PC-3 (cell line): ENCODE measurements at regions not wholly inside any gene's neighbourhood (a gene's known extent, or its start where the extent isn't known, plus 50 kb on each side); places are given as distances from the start of the nearest gene placed in this dataset.

ENCODE experiments used
- ATAC-seq: fragments of 200-7000 bp; cut with Tn5 transposase; 2 replicates; pipeline ENCODE4 v1.9.1; 2020; ENCODE audit warnings: mild to moderate bottlenecking, moderate library complexity
- BruUV-seq: library from RNA; stranded (reverse); fragments of 400-500 nt; replicated peaks from 2 replicates; lab custom pipeline; 2021; lab: Mats Ljungman, UMichigan
- CTCF ChIA-PET: fragments of 300-600 bp; sonication (Branson Sonifier 250); formaldehyde crosslinking; loops from one replicate; lab custom pipeline; 2022; ENCODE audit warnings: antibody characterized with exemption; lab: Charles Lee
- POLR2A ChIA-PET: fragments of 300-600 bp; sonication (Branson Sonifier 250); formaldehyde crosslinking; loops from one replicate; lab custom pipeline; 2022; ENCODE audit warnings: antibody characterized with exemption; ENCODE audit not compliant: unreplicated experiment; lab: Charles Lee
- DNase-seq: peaks from one replicate; pipeline ENCODE4 v3.0.0-alpha.2; 2015
- H2AFZ ChIP-seq: fragments of 300-600 bp; sonication (generic); 2 replicates; pipeline ENCODE4 v1.6.0; 2016; ENCODE audit warnings: antibody characterized with exemption, low read length
- H3F3A ChIP-seq: fragments of 300-600 bp; sonication (generic); one replicate; pipeline ENCODE4 v1.6.0; 2017; ENCODE audit warnings: antibody characterized with exemption, low read length, control low read depth, mild to moderate bottlenecking; ENCODE audit not compliant: unreplicated experiment
- H3K27ac ChIP-seq: fragments of 300-600 bp; sonication (generic); 2 replicates; pipeline ENCODE4 v1.5.1; 2016; ENCODE audit warnings: mild to moderate bottlenecking, low read length
- H3K27me3 ChIP-seq: fragments of 300-600 bp; sonication (generic); 2 replicates; pipeline ENCODE4 v1.6.1; 2016; ENCODE audit warnings: low read length, mixed read lengths
- H3K36me3 ChIP-seq: fragments of 300-600 bp; sonication (generic); 2 replicates; pipeline ENCODE4 v1.6.1; 2016; ENCODE audit warnings: low read depth, mixed run types, low read length, mixed read lengths
- H3K4me1 ChIP-seq: fragments of 300-600 bp; sonication (generic); 2 replicates; pipeline ENCODE4 v1.5.1; 2016; ENCODE audit warnings: low read length; ENCODE audit not compliant: insufficient read depth
- H3K4me2 ChIP-seq: fragments of 300-600 bp; sonication (generic); 2 replicates; pipeline ENCODE4 v1.6.0; 2016; ENCODE audit warnings: low read length
- H3K4me3 ChIP-seq: fragments of 300-600 bp; sonication (generic); 2 replicates; pipeline ENCODE4 v1.5.1; 2016; ENCODE audit warnings: mild to moderate bottlenecking, low read length, mixed read lengths
- H3K79me2 ChIP-seq: fragments of 300-600 bp; sonication (generic); 2 replicates; pipeline ENCODE4 v1.6.1; 2017; ENCODE audit warnings: low read length, mixed read lengths
- H3K9ac ChIP-seq: fragments of 300-600 bp; sonication (generic); 2 replicates; pipeline ENCODE4 v1.6.0; 2016; ENCODE audit warnings: mild to moderate bottlenecking, low read length
- H3K9me2 ChIP-seq: fragments of 300-600 bp; sonication (generic); replicated peaks from 2 replicates; pipeline ENCODE4 v1.6.1; 2016; ENCODE audit warnings: mixed run types, low read length, mixed read lengths
- H3K9me3 ChIP-seq: fragments of 300-600 bp; sonication (generic); 2 replicates; pipeline ENCODE4 v1.6.1; 2016; ENCODE audit warnings: low read length, mixed read lengths
- H4K20me1 ChIP-seq: fragments of 300-600 bp; sonication (generic); 2 replicates; pipeline ENCODE4 v1.6.1; 2016; ENCODE audit warnings: low read length, mixed read lengths
- EZH2 ChIP-seq: fragments of 300-600 bp; sonication (generic); IDR thresholded peaks from one replicate; pipeline ENCODE4 v1.6.1; 2017; ENCODE audit warnings: antibody characterized with exemption, mild to moderate bottlenecking, low read length; ENCODE audit not compliant: unreplicated experiment
- EZH2phosphoT487 ChIP-seq: fragments of 300-600 bp; sonication (generic); IDR thresholded peaks from 2 replicates; pipeline ENCODE4 v1.6.1; 2018; ENCODE audit warnings: mild to moderate bottlenecking, antibody characterized with exemption, low read length, borderline replicate concordance
- intact Hi-C: fragments of 100-400 bp; cut with micrococcal nuclease; formaldehyde crosslinking; loops from 2 replicates; pipeline ENCODE4 v1.9.0; 2023
- TF ChIP-seq, protein P1 (sequence below): fragments of 300-600 bp; sonication (generic); conservative IDR thresholded peaks from 2 replicates; pipeline ENCODE4 v1.5.1; 2017; ENCODE audit warnings: antibody characterized with exemption, low read depth, mild to moderate bottlenecking, low read length

DNA sequence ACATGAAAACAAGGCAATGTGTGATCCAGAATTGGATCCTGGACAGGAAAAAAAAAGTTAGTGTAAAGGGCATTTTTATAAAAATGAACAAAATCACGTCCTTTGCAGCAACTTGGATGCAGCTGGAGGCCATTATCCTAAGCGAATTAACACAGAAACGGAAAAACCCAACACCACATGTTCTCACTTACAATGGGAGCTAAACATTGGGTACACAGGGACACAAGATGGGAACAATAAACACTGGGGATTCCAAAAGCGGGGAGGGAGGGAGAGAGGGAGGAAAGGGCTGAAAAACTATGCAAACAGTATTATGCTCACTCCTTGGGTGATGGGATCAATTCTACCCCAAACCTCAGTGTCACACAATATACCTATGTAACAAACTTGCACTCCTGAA, 91.4 kb upstream of the BTBD3 start:
- BruUV-seq: no TSS peak
- Histone ChIP-seq H3K79me2 (no peaks in the 10 kb centered on the region), H3K9ac (no peak overlapping the region), H3K9me3 (no peaks in the 10 kb centered on the region), H3K4me2 (no peak overlapping the region), H3K4me1 (no peaks in the 10 kb centered on the region), H4K20me1 (no peaks in the 10 kb centered on the region), H3K27me3 (no peaks in the 10 kb centered on the region), H2AFZ (no peak overlapping the region), H3K9me2 (no peaks in the 10 kb centered on the region), H3K4me3 (no peak overlapping the region), H3K36me3 (no peaks in the 10 kb centered on the region), H3K27ac (no peak overlapping the region), H3F3A (no peaks in the 10 kb centered on the region)
- intact Hi-C loops: no loop called here
- ATAC-seq (no peak), DNase-seq (no peak)
- CTCF ChIA-PET: no interaction called here
- POLR2A ChIA-PET: no interaction called here
- TF ChIP-seq EZH2 (no peak), EZH2phosphoT487 (no peak)
- TF ChIP-seq, protein P1, sequence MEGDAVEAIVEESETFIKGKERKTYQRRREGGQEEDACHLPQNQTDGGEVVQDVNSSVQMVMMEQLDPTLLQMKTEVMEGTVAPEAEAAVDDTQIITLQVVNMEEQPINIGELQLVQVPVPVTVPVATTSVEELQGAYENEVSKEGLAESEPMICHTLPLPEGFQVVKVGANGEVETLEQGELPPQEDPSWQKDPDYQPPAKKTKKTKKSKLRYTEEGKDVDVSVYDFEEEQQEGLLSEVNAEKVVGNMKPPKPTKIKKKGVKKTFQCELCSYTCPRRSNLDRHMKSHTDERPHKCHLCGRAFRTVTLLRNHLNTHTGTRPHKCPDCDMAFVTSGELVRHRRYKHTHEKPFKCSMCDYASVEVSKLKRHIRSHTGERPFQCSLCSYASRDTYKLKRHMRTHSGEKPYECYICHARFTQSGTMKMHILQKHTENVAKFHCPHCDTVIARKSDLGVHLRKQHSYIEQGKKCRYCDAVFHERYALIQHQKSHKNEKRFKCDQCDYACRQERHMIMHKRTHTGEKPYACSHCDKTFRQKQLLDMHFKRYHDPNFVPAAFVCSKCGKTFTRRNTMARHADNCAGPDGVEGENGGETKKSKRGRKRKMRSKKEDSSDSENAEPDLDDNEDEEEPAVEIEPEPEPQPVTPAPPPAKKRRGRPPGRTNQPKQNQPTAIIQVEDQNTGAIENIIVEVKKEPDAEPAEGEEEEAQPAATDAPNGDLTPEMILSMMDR: no peak

DNA sequence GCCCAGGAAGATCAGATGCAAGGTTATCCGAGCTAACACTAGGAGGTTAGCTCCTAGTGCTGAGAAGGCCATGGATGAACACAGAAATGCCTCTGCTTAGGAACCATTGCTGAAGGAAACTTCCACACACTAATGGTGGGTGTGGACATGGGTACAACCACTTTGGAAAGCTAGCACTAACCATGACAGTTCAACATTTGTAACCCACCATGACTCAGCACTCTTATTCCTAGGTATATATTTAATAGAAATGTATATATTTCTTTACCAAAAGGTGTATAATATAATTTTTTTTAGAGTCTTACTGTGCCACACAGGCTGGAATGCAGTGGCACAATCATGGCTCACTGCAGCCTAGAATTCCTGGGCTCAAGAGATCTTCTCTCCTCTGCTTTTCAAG, 85.3 kb upstream of the BTBD3 start:
- H3K4me2 ChIP-seq: no peak overlapping the region
- no peaks in the 10 kb centered on the region for H4K20me1 ChIP-seq
- ChIA-PET POLR2A (no interaction called here), CTCF (no interaction called here)
- no peak overlapping the region for H3K4me3 ChIP-seq
- BruUV-seq: no TSS peak
- H3K27me3 ChIP-seq: no peaks in the 10 kb centered on the region
- DNase-seq (no peak), ATAC-seq (no peak)
- H3K9me2 ChIP-seq: no peaks in the 10 kb centered on the region
- H3K4me1 ChIP-seq: no peaks in the 10 kb centered on the region
- TF ChIP-seq EZH2phosphoT487: no peak
- TF ChIP-seq, protein P1: no peak
- no peak for TF ChIP-seq EZH2
- H3K27ac ChIP-seq: no peak overlapping the region
- H2AFZ ChIP-seq: no peak overlapping the region
- no peak overlapping the region for H3K9ac ChIP-seq
- no peaks in the 10 kb centered on the region for H3F3A ChIP-seq
- no peaks in the 10 kb centered on the region for H3K36me3 ChIP-seq
- no peaks in the 10 kb centered on the region for H3K79me2 ChIP-seq
- H3K9me3 ChIP-seq: no peaks in the 10 kb centered on the region
- intact Hi-C loops: no loop called here

DNA sequence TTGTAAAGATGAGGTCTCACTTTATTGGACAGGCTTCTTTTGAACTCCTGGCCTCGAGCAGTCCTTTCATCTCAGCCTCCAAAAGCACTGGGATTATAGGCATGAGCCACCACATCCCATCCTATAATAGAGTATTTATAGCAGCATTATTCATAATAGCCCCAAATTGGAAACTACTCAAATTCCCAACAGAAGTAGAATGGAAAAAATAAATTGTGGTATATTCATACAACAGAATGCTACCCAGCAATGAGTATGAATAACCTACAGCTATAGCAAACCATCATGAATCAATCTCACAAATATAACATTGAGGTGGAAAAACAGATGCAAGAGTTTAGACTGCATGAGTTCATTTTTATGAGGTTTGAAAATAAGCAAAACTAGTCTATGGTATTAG, 84.8 kb upstream of the BTBD3 start:
- no peaks in the 10 kb centered on the region for H3K79me2 ChIP-seq
- intact Hi-C loops: no loop called here
- no TSS peak for BruUV-seq
- ChIA-PET CTCF (no interaction called here), POLR2A (no interaction called here)
- no peak overlapping the region for H3K9ac ChIP-seq
- H3K4me3 ChIP-seq: no peak overlapping the region
- H3K9me3 ChIP-seq: no peaks in the 10 kb centered on the region
- DNase-seq: no peak
- no peaks in the 10 kb centered on the region for H3K9me2 ChIP-seq
- no peak for ATAC-seq
- no peaks in the 10 kb centered on the region for H3K36me3 ChIP-seq
- H3K4me2 ChIP-seq: no peak overlapping the region
- H3K27ac ChIP-seq: no peak overlapping the region
- no peaks in the 10 kb centered on the region for H3K4me1 ChIP-seq
- H2AFZ ChIP-seq: no peak overlapping the region
- H3K27me3 ChIP-seq: no peaks in the 10 kb centered on the region
- no peaks in the 10 kb centered on the region for H3F3A ChIP-seq
- TF ChIP-seq, protein P1: no peak
- TF ChIP-seq EZH2phosphoT487: no peak
- no peak for TF ChIP-seq EZH2
- no peaks in the 10 kb centered on the region for H4K20me1 ChIP-seq
